HG03521 (cell line): ENCODE measurements at regions not wholly inside any gene's neighbourhood (a gene's known extent, or its start where the extent isn't known, plus 50 kb on each side); places are given as distances from the start of the nearest gene placed in this dataset.

Experiments
- ATAC-seq: cut with Tn5 transposase; IDR thresholded peaks from one replicate; pipeline ENCODE4 v1.9.1; 2021; ENCODE audit warnings: mild to moderate bottlenecking, moderate library complexity; ENCODE audit not compliant: unreplicated experiment

- peak; percentile 87 for ATAC-seq
Measured at GRCh38 chr4:171639540-171639939, 173.7 kb upstream of the GALNTL6 start.

- no peak for ATAC-seq
Measured at GRCh38 chr4:171636606-171637005, 176.6 kb upstream of the GALNTL6 start.

GRCh38 chr4:171629737-171630136 is 183.5 kb upstream of the GALNTL6 start:
- no peak for ATAC-seq

GRCh38 chr4:171629182-171629581 is 184.0 kb upstream of the GALNTL6 start:
- ATAC-seq = peak; percentile 89

- ATAC-seq = no peak
Measured at GRCh38 chr4:171626554-171626953, 186.7 kb upstream of the GALNTL6 start.

- ATAC-seq = no peak
Measured at GRCh38 chr4:171622729-171623128, 190.5 kb upstream of the GALNTL6 start.

GRCh38 chr4:171621646-171622045 is 191.6 kb upstream of the GALNTL6 start:
- ATAC-seq = no peak

- ATAC-seq = no peak
Measured at GRCh38 chr4:171612907-171613306, 200.3 kb upstream of the GALNTL6 start.

GRCh38 chr4:171602638-171603355 is 210.4 kb upstream of the GALNTL6 start:
- ATAC-seq = no peak

- no peak for ATAC-seq
Measured at GRCh38 chr4:171601091-171601490, 212.1 kb upstream of the GALNTL6 start.

GRCh38 chr4:171599628-171600027 is 213.6 kb upstream of the GALNTL6 start:
- no peak for ATAC-seq

GRCh38 chr4:171594293-171594692 is 218.9 kb upstream of the GALNTL6 start:
- ATAC-seq = no peak

- no peak for ATAC-seq
Measured at GRCh38 chr4:171590716-171591115, 222.5 kb upstream of the GALNTL6 start.

- no peak for ATAC-seq
Measured at GRCh38 chr4:171588764-171589163, 224.4 kb upstream of the GALNTL6 start.

- no peak for ATAC-seq
Measured at GRCh38 chr4:171588051-171588545, 225.1 kb upstream of the GALNTL6 start.

GRCh38 chr4:171583790-171584189 is 229.4 kb upstream of the GALNTL6 start:
- ATAC-seq = no peak

GRCh38 chr4:171582961-171583581 is 230.1 kb upstream of the GALNTL6 start:
- ATAC-seq = no peak

- ATAC-seq = no peak
Measured at GRCh38 chr4:171573181-171573580, 240.0 kb upstream of the GALNTL6 start.

GRCh38 chr4:171565130-171565788 is 247.9 kb upstream of the GALNTL6 start:
- peak; percentile 53 for ATAC-seq

- ATAC-seq = no peak
Measured at GRCh38 chr4:171561419-171561818, 251.8 kb upstream of the GALNTL6 start.

- no peak for ATAC-seq
Measured at GRCh38 chr4:171553961-171554360, 259.2 kb upstream of the GALNTL6 start.

- ATAC-seq = no peak
Measured at GRCh38 chr4:171542640-171543039, 270.6 kb upstream of the GALNTL6 start.
